GM12875 (cell line): ENCODE measurements at regions not wholly inside any gene's neighbourhood (a gene's known extent, or its start where the extent isn't known, plus 50 kb on each side); places are given as distances from the start of the nearest gene placed in this dataset.

Experiments
- H3K4me3 ChIP-seq: one replicate; pipeline ENCODE4 v1.5.1; 2011; ENCODE audit warnings: low read depth, low read length, control low read depth
- CTCF ChIP-seq: IDR thresholded peaks from 2 replicates; pipeline ENCODE4 v1.5.1; 2011; ENCODE audit warnings: low read depth, mild to moderate bottlenecking, control low read depth, inconsistent platforms, low read length, moderate library complexity, borderline replicate concordance; ENCODE audit not compliant: insufficient read depth

DNA sequence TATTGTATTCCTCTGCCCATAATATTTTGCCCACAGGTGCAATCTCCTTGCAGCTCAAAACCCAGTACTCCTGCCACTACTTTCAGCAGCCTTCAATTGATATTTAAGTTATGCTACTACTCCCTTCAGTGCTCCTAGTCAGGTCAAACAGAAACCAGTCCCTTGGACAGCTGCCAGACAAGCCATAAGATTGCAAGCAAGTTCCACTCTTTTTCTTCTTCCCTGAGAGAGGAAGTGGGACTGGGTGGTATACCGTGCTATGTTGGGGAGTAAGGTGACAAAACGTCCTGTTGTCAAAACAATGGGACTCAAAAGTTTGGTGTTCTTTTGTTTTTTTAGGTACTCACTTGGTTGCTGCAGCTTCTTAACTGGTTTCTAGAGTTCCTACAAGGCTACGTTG, 63.1 kb upstream of the FRY start:
- TF ChIP-seq CTCF = no peak
- H3K4me3 ChIP-seq = no peak overlapping the region

- H3K4me3 ChIP-seq = no peak overlapping the region
Measured at GRCh38 chr13:31970231-31970930, 61.2 kb upstream of the FRY start.

GRCh38 chr13:31972453-31972852, 59.1 kb upstream of the FRY start:
- TF ChIP-seq CTCF = no peak
- no peak overlapping the region for H3K4me3 ChIP-seq

More at GRCh38 chr13:31970231-31970930, 61.2 kb upstream of the FRY start:
- no peak for TF ChIP-seq CTCF

DNA sequence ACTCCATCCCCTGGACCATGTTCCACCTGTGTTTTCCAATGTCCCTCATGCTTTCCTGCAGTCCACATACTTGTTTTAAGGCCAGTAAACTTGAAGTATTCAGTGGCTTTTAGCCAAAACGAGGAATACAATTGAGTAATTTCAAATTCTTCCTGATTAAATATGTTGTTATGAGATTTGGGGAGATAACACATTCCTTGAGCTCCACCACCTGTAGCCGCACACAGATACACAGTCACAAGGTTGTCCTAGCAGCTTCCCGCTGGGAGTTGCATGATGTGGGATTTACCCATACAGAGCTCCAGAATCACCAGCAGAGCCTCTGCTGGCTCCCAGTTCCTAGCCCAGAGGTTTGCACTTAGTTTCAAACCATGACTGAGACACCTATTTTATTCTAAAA, 53.6 kb upstream of the FRY start:
- no peak overlapping the region for H3K4me3 ChIP-seq
- no peak for TF ChIP-seq CTCF

GRCh38 chr13:31980830-31981229, 50.7 kb upstream of the FRY start:
- no peak overlapping the region for H3K4me3 ChIP-seq
- TF ChIP-seq CTCF = no peak
